Left colon (tissue), 2 donors: ENCODE measurements at regions not wholly inside any gene's neighbourhood (a gene's known extent, or its start where the extent isn't known, plus 50 kb on each side); places are given as distances from the start of the nearest gene placed in this dataset.
A peak's percentile ranks its signal among the peaks of the same experiment; 100 is the strongest.
"Not testable (repeated sequence)": the region's sequence is repeated elsewhere in the genome, so short reads cannot be mapped to it uniquely, and the experiment has no call there.

Source experiments
- ATAC-seq: fragments of 200-7000 bp; cut with Tn5 transposase; one replicate; pipeline ENCODE4 v1.9.1; 2020; ENCODE audit warnings: mild to moderate bottlenecking, moderate library complexity
- DNase-seq, 2 donors: peaks; one replicate each; pipeline ENCODE4 v3.0.0-alpha.2; 2020
- intact Hi-C, 2 donors: fragments of 100-400 bp; cut with DNase I in 1 of 2; cut with micrococcal nuclease in 1 of 2; formaldehyde crosslinking; loops; one replicate each; pipeline versions ENCODE4 v1.11.2 to v1.14.0; 2022; cut with DNase I, micrococcal nuclease
- donor health status: DM: no; HTN: no; CAD: no.
- donor health status: DM: yes; HTN: yes; CAD: no.

DNA sequence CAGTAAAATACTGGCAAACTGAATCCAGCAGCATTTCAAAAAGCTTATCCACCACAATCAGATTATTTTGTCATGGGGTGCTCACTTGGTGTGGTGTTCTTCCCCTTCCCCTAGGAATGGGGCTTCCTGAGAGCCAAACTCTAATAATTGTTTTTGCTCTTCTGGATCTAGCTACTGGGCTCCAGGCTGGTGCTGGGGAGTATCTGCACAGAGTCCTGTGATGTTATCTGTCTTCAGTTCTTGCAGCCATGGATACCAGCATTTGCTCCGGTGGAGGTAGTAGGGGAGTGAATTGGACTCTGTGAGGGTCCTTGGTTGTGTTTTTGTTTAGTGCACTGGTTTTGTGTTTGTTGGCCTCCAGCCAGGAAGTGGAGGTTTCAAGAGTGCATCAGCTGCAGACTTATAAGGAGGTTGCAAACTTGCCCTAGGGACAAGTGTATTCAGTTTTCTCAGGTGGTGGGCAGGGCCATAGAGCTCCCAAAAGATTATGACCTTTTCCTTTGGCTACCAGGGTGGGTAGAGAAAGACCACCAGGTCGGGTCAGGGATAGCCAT, 308.5 kb upstream of the MAGI2 start:
- ATAC-seq (no peak), DNase-seq (no peak)
- intact Hi-C loops: no loop called here

DNA sequence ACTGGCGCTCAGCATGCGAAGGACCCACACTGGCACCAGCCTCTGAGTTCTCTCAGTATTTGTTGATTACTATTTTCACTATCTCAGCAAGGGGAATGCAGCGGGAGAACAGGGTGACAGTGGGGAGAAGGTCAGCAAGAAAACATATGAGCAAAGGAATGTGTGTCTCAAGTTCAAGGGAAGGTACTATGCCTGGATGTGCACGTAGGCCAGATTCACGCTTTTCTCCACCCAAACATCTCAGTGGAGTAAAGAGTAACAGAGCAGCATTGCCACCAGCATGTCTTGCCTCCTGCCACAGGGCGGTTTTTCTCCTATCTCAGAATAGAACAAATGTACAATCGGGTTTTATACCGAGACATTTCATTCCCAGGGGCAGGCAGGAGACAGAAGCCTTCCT, 297.5 kb upstream of the MAGI2 start:
- ATAC-seq, intact Hi-C loops, DNase-seq: not testable (repeated sequence)

DNA sequence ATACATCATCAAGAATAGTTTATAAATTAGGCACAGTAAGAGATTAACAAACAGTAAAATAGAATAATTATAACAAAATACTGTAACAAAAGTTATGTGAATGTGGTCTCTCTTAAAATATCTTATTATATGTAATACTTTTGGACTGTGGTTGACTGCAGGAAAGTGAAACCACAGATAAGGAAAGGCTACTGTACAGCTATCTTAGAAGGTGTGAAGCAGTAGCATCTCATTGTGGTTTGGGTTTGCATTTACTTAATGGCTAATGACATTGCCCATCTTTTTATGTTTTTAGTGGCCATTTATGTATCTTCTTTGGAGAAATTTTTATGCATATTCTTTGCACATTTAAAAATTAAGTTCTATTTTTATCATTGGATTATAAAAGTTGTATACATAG, 296.4 kb upstream of the MAGI2 start:
- ATAC-seq: no peak
- intact Hi-C loops: no loop called here

DNA sequence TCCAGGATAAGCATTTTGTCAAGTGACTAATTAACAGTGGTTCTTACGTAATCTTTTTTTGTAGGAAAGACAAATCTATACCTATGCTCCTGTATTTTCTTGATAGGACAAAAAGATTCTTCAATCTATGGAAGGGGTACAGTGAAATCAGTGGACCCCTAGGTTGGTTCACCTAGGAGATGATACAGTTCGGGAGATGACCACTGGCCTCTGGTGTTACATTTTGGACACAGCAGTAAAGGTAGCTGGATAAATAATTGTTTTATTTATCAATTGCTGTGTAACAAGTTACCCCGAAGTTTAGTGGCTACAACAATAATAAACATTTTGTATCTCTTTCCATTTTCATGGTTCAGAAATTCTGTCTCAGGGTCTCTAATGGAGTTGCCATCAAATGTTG, 288.2 kb upstream of the MAGI2 start:
- DNase-seq (no peak), ATAC-seq (no peak)
- intact Hi-C loops: no loop called here

More for the DNA sequence above, 296.4 kb upstream of the MAGI2 start:
- DNase-seq: no peak

DNA sequence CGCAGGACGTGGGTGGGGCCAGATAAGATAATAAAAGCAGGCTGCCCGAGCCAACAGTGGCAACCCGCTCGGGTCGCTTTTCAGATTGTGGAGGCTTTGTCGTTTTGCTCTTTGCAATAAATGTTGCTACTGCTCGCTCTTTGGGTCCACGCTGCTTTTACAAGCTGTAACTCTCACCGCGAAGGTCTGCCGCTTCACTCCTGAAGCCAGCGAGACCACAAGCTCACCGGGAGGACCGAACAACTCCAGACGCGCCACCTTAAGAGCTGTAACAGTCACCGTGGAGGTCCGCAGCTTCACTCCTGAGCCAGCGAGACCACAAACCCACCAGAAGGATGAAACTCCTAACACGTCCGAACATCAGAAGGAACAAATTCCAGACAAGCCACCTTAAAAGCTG, 286.6 kb upstream of the MAGI2 start:
- no peak for ATAC-seq
- no peak for DNase-seq
- intact Hi-C loops: no loop called here

DNA sequence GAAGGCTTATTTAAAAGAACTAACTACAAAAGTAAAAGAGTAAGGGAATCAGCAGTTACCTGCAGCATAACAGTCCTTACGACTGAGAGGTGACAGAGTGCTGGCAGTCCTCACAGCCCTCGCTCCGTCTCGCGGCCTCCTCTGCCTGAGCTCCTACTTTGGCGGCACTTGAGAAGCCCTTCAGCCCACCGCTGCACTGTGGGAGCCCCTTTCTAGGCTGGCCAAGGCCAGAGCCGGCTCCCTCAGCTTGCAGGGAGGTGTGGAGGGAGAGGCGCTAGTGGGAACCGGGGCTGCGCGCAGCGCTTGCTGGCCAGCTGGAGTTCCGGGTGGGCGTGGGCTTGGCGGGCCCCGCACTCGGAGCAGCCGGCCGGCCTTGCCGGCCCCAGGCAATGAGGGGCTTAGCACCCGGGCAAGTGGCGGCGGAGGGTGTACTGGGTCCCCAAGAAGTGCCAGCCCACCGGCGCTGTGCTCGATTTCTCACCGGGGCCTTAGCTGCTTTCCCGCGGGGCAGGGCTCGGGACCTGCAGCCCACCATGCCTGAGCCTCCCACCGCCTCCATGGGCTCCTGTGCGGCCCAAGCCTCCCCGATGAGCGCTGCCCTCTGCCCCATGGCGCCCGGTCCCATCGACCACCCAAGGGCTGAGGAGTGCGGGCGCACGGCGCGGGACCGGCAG, 285.7 kb upstream of the MAGI2 start:
- intact Hi-C loops: not testable (repeated sequence)

DNA sequence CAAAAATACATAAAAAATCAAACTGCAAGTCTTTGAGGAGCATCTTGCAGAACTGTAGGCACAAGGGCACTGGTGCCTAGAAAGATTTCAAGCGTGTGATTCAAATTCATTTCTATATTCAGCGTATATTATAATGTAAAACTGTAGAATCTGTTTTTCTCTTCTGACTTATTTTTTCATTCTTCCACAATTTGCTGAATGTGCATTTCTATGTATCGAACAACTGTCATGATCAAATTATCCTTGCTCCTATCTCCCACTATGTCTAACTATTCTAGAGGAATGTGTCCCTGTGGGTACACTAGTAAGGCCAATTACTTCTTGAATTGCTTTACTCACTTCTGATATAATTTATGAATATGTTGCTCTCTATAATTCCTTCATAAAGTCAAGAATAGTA, 283.0 kb upstream of the MAGI2 start:
- intact Hi-C loops: no loop called here
- DNase-seq: no peak
- no peak for ATAC-seq

More for the DNA sequence above, 285.7 kb upstream of the MAGI2 start:
- DNase-seq, ATAC-seq: not testable (repeated sequence)

DNA sequence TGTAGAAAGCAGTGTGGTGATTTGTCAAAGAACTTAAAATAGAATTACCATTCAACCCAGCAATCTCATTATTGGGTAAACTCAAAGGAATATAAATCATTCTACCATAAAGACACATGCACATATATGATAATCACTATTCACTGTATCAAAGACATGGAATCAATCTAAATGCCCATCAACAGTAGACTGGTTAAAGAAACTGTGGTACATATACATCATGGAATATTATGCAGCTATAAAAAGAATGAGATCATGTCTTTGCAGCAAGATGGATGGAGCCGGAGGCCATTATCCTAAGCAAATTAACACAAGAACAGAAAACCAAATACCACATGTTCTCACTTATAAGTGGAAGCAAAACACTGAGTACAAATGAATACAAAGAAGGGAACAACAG, 281.5 kb upstream of the MAGI2 start:
- ATAC-seq: no peak
- intact Hi-C loops: no loop called here
- no peak for DNase-seq

DNA sequence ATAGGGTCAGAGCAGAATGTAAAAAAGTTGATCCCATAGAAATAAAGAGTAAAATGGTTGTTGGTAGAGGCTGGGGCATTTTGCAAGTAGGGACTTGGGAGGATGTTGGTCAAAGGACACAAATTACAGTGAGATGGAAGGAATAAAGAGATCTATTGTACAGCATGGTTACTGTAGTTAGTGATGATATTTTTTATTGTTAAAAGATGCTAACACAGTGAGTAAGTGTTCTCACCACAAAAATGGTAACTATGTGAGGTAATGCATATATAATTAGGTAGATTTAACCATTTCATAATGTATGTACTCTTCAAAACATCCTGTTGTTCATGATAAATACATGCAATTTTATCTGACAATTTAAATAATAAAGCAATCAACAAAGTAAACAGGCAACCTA, 280.7 kb upstream of the MAGI2 start:
- ATAC-seq (no peak), DNase-seq (no peak)
- intact Hi-C loops: no loop called here

DNA sequence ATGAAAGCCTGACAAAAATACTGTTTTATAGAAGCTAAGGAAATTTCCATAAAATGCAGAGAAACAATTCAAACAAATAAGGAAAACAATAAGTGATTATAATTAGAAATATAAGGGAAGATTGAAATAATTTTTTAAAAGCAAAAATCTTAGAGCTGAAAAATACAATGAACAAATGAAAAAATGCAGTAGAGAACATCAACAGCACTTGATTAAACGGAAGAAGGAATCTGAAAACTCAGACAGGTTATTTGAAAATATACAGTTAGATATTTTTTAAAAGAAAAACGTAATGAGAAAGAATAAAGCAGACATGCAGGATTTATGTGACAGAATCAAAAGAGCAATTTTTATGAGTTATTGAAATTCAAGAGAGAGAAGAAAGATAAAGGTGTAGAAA, 279.1 kb upstream of the MAGI2 start:
- intact Hi-C loops: no loop called here
- DNase-seq (no peak), ATAC-seq (no peak)

DNA sequence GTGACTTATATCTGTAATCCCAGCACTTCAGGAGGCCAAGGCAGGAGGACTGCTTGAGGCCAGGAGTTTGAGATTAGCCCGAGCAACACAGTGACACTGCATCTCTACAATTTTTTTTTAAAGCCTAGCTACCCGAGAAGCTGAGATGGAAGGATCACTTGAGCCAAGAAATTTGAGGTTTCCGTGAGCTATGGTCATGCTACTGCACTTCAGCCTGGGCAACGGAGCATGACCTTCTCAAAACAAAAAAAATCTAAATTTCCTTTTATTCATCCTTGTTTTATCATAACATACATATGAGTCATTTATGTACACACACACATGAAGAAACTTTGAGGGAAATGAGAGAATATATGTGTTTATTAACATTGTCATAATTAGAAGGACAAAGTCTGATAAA, 277.5 kb upstream of the MAGI2 start:
- no peak for ATAC-seq
- intact Hi-C loops: no loop called here
- no peak for DNase-seq

DNA sequence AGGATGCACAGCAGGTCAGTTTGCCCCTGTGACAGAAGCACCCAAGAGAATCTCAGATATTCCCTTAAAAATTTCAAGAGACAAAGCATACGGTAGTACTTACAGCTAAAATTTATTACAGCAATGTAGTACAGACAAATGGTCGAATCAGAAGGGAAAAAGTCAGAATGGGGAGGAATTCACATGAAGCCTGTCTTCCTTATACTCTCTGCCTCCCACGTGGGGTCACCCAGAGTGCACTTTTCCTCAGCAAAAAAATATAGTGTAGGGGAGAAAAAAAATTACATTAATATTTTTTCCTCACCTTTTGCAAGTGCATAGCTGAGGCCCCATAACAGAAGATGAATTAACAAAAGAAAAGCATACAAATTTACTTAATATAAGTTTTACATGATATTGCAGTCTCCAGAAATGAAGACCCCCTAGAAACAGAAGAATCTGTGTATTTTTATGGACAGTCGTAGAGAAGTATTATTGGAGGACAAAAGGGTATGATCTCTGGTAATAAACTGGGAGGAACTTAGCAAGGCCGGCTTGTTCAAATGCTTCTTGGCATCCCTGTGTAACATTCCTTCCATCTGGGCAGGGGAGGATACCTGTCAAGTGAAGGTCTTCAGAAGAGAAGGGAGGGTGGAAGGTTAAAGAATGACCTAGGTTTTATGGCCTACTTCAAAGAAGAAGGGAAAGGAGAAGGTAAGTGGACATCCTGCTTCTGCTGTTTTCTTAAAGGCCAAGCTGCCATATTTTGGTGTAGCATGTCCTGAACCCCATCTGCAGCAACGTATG, 270.6 kb upstream of the MAGI2 start:
- intact Hi-C loops: no loop called here
- no peak for DNase-seq
- no peak for ATAC-seq

DNA sequence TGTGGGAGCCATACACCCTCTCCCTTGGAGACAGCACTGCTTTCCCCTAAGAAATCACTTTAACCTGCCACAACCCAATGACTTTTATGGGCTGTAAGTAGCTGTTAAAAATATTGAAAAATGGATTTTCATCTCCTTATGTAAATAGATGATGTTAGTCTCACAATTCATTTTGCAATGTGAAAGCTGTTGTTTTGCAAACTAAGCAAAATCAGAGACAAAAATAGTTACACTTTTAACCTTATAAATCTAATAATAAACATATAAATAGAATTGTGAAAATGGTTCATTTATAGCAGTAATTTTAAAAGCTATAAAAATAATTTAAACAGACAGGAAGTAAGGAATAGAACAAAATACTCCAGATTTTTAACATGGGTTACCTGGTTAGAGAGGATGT, 268.8 kb upstream of the MAGI2 start:
- ATAC-seq (no peak), DNase-seq (no peak)
- intact Hi-C loops: no loop called here

DNA sequence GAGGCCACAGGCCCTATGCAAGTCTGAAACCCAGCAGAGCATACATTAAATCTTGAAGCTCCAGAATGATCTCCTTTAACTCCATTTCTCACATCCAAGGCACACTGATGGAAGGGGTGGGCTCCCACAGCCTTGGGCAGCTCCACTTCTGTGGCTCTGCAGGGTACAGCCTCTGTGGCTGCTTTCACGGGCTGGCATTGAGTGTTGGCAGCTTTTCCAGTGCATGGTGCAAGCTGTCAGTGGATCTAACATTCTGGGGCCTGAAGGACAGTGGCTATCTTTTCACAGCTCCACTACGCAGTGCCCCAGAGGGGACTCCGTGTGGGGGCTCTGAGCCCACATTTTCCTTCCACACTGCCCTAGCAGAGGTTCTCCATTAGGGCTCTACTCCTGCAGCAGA, 265.7 kb upstream of the MAGI2 start:
- no peak for ATAC-seq
- intact Hi-C loops: no loop called here
- no peak for DNase-seq

DNA sequence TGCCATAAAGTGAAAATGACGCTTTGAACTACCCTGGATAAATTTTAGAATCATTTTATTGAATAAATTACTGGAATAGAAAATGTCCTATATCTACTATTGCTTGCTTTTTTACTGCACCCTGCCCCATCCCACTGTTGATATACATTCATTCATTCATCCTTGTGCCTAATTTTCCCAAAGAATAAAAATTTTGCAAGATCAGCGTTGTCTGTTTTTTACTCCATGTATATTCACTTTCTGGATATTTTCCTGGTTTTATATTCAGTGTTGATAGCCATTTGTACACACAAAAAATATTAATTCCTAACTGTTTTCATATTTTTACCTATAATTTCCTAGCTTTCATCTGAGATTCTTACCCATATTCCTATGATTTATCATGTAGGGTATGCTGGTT, 262.9 kb upstream of the MAGI2 start:
- DNase-seq: no peak
- intact Hi-C loops: no loop called here
- ATAC-seq: no peak

DNA sequence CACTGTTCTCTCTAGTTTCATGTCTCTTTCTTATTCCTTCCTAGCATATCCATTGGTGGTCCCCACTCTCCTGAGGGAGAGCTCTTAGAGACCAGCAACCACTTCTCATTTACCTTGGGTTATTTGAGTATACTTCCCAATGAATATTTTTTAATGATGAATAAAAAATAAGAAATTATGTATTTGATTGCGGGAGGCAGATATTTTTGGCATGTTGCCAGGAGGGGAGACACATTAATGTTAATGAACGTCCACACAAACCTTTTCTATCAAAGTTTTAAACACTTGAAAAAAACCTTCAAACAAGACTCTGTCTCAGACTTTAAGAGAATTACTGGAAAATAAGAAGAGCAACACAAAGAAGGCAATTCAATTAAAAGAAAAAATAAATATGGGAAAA, 260.6 kb upstream of the MAGI2 start:
- intact Hi-C loops: no loop called here
- DNase-seq: no peak
- ATAC-seq: no peak

DNA sequence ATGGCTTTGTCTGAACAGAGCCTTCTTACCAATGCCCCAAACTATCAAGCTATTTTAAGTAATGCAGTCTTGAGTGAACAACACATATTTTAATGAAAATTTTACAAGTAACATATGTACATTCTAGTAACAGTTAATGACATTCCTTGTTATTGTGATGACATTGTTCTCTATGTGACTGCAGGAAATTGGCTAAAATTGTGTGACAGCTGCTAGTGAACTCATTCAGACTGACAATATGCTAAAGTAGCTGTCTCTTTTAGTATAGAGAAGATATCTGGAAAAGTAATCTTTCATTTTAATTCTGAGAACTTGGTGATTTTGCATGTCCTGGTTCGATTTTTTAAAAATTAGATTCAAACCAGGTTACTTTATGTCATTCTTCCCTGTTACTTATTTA, 259.8 kb upstream of the MAGI2 start:
- intact Hi-C loops: no loop called here
- DNase-seq (no peak), ATAC-seq (no peak)

DNA sequence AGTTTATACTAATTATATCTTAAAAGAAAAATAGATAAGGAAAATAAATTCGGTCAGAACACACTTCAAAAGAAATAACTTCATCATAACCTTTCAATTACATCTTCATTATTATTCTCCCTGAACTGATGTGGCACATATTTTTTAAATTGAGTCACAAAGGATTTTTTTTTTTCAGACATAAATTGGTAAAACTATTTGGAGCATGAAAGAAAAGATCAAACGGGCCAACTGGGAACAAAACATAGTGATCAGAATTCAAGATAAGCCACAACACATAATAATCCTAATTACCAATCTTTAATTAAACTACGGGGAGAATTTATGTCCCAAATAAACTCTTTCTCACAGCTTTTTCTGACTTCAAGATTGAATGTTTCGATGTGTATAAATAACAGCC, 258.2 kb upstream of the MAGI2 start:
- intact Hi-C loops: no loop called here

DNA sequence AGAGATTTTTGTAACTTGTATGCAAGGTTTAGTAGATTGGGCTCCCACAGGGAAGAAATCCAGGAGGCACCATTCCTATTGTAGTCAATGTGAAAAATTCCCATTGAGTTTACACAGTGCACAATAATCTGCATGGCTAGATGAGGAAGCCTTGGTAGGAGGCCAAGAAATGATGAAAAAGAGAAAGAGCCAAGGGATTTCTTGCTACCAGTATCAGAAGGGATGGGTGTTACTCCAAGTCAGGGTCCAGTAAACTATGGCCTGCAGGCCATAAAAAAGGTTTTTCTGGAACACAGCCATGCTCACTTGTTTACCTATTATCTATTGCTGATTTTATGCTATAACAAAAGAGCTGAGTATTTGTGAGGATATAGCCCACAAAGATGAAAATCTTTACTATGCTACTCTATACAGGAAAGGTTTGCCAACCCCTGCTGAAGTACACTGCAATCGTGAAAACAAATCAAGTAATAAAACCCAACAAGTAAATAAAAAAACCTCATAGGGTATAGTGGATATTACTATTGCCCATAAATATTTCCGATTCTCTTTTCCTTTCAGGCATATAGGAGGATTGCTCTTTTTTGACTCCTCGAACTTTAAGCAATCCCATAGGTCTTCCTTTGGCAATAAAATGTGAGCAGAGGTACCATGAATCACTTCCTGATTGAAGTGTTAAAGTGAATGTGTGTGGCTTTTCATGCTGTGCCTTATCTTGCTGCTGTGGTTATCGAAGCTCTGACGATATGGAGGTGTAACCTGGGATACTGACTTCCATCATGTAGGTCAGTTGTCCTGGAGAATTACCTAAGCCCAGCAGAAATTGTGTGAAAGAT, 256.3 kb upstream of the MAGI2 start:
- DNase-seq (peak; percentile 8 to 30), ATAC-seq (peak; percentile 94)
- intact Hi-C loops: no loop called here

More for the DNA sequence above, 258.2 kb upstream of the MAGI2 start:
- DNase-seq (no peak), ATAC-seq (no peak)

DNA sequence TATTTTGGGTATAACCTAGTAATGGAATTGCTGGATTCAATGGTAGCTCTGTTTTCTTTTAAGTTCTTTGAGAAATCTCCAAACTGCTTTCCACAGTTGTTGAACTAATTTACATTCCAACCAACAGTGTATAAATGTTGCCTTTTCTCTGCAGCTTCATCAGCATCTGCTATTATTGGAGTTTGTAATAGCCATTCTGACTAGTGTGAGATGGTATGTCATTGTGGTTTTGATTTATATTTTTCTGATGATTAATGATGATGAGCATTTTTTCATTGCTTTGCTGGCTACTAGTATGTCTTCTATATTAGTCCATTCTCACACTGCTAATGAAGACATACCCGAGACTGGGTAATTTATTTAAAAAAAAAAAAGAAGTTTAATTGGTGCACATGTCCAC, 248.6 kb upstream of the MAGI2 start:
- intact Hi-C loops: no loop called here
- ATAC-seq (no peak), DNase-seq (no peak)
